Activated CD4-positive, alpha-beta T cell treated with anti-CD3 and anti-CD28 coated beads, Interleukin-2, Interleukin-4, amounts not matched to agents 100 ng/mL and 50 ng/mL, durations not matched to agents 16 hours and 8 hours (primary cell): ENCODE measurements at regions not wholly inside any gene's neighbourhood (a gene's known extent, or its start where the extent isn't known, plus 50 kb on each side); places are given as distances from the start of the nearest gene placed in this dataset.
"Not testable (repeated sequence)": the region's sequence is repeated elsewhere in the genome, so short reads cannot be mapped to it uniquely, and the experiment has no call there.

Source experiments
- DNase-seq: peaks from one replicate; pipeline ENCODE4 v3.0.0-alpha.2; 2020; ENCODE audit warnings: low spot score

DNA sequence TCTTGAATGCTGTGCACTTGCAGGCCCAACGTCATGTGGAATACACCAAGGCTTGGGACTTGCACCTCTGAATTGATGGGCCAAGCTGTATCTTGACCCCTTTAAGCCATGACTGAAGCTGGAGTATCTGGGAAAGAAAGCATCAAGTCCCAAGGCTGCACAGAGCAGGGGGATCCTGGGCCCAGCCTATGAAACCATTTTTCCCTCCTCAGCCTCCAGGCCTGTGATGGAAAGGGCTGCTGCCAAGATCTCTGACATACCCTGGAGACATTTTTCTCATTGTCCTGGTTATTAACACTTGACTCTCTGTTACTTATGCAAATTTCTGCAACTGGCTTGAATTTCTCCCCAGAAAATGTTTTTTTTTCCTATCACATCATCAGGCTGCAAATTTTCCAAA is 174.0 kb upstream of the SNX2 start:
- no peak for DNase-seq

DNA sequence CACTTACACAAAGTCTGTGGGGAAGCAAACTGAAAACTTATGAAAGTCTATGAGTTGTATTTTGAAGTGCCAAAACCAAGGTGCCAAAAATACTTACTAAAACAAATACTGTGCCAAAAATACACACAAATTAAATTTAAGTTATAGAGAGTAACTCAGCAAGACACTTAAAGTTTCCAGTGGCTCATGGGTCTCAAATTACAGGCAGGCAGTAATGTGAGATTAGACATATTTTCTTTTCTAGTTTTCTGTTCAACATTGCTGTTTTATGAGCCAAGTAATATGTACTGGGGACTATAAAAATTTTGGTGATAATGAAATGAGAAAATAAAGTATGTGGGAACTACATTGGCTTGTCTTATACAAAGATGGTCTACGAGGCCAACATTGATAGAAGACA is 172.2 kb upstream of the SNX2 start:
- no peak for DNase-seq

DNA sequence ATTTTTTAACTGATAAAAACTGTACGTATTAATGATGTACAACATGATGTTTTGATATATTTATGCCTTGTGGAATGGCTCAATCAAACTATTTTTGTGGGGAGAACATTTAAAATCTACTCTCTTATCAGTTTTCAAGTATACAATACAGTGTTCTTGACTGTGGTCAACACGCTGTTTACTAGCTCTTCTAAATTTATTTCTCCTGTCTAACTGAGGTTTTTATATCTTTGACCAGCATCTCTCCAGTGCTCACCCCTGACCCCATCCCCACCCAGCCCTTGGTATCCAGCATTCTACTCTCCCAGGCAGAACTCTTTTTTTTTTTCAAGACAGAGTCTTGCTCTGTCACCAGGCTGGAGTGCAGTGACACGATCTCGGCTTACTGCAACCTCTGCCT is 169.6 kb upstream of the SNX2 start:
- DNase-seq = no peak

DNA sequence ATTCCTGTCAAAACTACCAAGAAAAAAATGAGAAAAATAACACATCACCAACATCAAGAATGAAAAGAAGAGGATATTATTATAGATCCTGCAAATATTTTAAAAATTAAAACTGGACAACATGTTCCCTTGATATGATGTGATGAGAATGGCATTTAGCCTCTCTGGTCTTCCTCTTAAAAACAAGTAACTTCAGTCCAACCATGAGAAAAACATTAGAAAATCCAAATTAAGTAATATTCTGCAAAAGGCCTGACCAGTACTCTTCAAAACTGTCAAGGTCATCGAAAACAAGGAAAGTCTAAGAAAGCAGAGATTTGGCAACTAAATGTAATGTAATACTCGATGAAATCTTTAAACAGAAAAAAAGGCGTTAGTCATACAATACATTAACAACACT is 167.1 kb upstream of the SNX2 start:
- DNase-seq = no peak

DNA sequence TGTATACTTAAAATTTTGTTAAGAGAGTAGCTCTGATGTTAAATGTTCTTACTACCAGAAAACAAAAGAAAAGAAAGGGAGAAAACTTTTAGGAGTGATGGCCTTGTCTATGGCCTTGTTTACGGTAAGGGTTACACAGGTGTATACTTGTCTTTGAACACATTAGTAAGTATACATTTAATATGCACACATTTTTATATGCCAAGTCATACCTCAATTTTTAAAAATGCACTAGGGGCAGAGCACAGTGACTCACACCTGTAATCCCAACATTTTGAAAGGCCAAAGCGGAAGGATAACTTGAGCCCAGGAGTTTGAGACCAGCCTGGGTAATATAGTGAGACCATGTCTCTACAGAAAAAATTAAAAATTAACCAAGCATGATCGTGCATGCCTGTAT is 166.7 kb upstream of the SNX2 start:
- DNase-seq = no peak

DNA sequence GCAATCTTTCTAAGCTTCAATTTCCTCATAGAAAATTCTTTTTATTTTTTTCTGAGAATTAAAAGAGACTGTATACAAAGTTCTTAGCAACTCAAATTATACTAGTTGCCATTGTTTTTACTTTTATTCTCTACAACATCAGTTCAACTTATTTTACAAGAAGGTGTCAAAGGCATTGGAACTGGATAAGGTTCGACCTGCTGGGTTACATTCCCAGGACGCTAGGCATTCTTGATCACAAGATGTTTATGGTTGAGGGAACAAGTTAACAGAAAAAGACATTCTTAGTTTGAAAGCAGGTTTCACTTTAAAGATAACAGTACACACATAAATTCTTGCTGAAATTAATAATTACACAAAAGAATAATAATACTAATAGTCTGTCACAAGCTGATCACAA is 163.5 kb upstream of the SNX2 start:
- DNase-seq = no peak

DNA sequence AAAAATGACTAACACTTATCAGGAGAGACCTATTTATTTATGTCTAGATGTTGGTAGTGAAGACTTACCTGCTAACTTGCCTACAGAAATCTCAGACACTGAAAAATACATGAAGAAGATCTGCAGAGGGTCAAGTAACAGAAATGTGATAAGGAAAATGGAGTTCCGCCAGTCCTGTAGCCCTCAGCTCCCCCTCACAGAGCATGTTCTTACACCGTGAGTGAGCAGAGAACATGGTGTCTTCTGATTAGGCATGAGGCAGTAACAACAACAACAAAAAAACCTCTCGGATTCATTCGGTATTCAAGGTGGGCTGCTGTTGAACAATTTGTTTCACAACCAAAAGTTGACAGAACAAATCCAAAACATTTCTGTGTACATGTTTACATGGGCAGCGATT is 162.0 kb upstream of the SNX2 start:
- DNase-seq = no peak

DNA sequence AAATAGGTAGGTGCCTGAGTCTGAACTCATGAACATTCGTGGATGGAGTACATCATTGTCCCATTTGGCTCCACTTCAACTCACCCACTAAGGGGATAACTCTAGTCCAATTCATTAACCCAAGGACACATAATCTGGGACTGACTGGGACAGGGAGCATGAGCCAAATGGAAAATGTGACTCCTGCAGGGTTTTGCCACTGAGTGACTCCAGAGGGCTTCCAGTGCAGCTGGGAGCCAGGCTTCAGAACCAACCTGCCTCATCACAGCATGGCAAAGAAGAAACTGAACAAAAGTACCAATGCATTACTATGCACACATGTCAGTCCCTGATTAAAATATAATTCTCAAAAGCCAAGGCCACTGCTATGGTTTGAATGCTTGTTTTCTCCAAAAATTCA is 159.7 kb upstream of the SNX2 start:
- no peak for DNase-seq

DNA sequence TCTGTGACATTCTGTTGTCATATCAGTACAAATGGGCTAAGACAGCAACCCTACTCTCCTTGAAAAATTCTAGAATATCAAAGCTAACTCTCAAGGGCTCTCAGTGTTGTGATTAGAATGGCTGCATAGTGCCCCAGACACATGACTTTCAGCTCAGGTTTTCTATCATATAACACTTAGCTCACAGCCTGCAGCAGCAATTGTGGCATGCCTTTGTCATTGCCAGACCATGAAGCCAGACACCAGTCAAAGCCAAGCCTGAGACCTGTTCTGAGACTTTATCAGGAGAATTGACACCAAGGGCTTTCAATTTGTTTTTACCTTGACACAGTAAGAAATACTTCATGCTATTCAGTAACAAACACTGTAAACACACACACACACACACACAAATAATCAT is 159.0 kb upstream of the SNX2 start:
- DNase-seq = no peak

DNA sequence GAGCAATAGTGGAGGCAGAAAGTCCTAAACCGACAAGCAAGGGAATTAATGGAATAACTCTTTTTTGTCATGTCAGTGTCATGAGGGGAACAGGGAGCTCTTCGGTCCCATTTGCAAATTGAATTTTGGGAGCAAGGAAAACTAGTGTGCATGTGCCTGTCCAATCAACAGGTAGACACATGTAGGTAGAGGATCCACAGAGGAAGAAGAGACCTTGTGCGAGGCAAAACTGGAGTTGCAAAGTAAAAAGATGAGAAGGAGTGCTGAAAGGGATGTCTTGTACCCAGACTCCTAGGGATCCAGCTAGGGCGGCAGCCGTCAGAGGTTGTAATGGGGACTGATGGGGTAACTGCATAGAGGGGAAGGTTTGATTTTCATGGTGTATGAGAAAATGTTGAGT is 156.8 kb upstream of the SNX2 start:
- DNase-seq = not testable (repeated sequence)

DNA sequence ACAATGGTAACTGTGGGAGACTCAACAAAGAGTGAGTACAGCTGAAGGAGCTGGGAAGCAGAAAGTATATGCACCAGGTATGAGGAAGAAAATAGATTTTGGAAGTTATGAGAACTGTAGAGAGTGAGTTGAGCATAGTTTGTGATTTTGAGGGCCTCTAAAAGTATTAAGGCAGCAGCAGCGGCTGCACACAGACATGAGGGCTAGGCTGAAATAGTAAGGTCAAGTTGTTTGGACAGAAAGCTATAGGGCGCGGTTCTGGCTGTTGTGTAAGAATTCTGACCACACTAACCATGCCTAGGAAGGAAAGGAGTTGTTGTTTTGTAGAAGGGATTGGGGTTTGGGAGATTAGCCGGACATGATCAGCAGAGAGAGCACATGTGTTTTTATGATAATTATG is 154.1 kb upstream of the SNX2 start:
- DNase-seq = not testable (repeated sequence)

DNA sequence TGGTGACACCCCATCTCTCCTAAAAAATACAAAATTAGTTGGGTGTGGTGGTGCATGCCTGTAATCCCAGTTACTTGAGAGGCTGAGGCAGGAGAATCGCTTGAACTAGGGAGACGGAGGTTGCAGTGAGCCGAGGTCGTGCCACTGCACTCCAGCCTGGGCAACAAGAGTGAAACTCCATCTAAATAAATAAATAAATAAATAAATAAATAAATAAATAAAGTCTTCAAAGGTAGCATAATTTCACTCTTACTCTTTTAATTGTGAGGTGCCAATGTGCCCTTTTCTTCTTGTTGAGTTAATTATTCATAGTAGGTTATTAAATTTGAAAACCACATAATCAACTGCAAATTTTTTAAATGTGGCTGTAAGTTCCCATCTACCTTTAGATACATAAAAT is 146.2 kb upstream of the SNX2 start:
- DNase-seq = not testable (repeated sequence)

DNA sequence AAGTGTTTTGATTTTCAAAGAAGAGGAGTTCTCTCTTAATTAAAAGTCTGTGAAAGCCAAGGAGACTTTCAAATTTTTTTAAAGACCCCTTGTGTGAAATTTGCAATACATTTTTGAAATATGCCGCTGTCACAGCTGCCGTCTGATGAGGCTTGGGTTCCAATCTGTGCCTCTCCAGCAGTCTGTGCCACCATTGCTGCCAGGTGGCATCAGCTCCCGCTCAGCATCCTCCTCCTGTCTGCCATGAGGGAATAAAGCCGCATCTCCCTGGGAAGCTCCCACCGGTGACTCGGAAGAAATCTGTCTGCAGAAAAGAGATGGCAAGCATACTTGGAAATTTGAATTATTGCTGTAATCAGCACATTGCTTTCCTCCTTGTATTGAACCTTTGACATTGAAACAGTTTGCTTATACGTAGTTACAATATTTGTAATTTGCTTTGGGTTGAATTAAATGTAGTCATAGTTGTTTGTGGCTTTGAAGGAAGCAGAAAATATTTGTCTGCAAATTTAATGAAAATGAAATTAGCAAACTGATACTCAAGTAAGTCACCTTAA is 145.7 kb upstream of the SNX2 start:
- no peak for DNase-seq

DNA sequence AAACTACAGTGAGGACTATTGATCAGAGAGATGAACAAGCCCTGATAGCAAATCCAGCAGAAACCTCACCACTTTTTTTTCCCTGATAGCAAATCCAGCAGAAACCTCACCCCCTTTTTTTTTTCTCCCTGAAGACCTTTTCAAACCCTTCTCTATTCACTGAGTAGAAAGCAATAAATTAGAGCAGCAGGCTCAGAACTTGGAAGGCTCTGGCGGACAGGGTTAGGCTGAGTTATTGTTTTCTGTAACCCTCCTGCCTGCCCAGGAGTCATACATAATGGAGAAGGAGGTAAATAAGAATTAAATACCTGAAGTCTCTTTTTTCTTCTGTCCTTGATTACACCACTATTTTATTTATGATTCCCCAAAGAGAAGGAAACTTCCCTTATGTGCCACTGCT is 136.3 kb upstream of the SNX2 start:
- DNase-seq = no peak

DNA sequence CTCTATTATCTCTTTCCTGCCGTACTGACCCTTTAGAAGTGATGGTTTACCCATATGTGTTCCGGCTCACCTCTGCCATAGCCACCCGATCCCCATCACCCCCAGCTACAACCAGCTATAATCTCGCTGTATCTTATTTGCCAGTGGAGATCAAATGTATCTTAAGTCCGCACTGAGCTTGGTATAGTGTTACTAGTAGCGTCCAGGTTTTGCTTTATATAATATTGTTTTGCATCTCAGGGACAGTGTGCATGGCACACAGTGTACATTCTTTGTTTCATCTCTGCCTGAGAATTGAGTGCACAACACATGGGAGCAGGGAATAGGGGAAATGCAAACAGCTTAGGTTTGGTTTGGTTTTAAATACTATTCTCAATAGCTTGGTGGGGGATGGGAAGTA is 135.8 kb upstream of the SNX2 start:
- no peak for DNase-seq

DNA sequence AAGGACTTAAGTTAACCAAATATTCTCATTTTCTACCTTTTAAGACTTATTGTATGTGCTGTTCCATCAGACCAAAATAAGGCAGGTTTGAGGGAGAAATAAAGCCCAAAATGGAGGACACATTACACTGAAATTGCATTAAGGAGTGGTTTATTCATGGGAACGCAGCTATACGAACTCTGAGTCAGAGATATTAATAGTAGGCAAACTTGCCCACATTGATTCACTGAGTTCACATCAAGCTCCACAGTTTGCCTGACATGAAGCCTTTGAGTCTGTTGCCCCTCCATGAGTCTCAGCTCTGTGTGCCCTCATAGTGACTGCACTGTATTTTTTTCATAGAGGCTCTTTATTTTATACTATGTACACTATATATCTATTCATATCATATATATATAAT is 135.0 kb upstream of the SNX2 start:
- DNase-seq = no peak

DNA sequence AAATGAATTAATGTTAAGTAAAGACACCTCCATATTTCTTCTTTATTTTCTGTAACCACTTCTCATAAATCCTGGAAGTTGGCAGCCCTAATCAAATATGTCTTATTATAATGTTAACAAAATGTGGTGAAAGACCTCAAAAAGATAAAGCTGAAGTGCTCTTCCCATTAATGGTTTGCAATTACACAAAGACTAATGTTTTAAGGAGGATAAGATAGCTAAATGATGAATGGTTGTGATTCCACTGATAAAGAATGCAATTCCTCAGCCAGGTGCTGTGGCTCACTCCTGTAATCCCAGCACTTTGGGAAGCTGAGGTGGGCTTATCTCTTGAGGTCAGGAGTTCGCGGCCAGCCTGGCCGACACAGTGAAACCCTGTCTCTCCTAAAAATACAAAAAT is 125.8 kb upstream of the SNX2 start:
- DNase-seq = no peak

DNA sequence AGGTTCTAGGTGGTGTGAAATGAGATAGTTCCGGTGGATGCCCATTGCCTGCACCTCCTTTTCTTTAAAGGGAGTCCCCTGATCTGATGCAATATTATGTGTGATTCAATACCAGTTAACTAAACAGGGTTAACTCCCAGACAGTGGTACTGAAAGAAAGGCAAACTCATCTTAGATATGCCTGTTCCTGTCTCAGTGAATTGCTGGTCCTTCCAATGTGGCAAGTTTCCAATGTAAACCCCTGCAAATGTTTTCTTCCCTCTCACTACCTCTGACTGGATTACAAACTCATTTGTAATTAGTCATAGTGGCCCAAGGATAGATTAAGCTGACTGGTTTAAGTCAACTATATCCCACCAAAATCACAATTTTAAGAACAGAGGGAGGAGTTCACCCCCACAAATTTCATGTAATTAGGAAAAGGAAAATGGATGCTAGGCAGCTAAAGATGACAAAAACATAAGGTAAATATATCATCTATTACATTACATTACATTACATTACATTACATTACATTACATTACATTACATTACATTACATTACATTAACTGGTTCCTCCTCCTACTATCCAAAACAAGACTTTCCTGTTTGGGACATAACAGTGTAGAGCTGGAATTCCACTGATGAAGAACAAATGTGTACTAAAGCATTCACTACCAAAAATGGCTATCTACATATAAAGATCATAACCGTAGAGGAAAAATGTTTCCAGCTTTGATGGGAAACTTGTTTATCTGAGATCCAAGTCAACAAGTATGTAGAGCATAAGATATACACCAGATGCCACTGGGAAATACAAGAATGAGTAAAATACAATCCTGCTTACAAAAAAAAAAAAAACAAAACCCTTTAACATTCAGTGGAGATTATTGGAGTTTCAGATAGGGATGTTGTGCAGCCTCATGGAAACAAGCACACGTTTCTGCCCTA is 121.5 kb upstream of the SNX2 start:
- DNase-seq = no peak

DNA sequence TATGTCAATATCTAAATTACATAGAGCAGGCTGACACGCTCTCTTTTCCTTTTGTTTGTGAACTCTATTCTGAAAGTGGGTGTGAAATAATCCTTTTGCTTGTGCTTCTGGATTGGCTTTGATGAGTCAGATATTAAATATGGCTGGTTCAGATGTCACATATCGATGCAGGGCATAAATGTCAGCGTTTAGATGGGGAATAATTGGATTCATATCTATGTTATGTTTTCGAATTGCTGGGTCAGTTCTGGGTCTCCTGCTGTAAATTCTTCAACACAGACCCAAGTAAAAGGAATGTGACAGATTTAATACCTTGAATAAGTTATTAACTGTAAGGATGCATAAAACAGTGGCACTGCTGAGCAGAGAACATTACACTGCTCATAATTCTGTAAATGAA is 118.7 kb upstream of the SNX2 start:
- DNase-seq = no peak

DNA sequence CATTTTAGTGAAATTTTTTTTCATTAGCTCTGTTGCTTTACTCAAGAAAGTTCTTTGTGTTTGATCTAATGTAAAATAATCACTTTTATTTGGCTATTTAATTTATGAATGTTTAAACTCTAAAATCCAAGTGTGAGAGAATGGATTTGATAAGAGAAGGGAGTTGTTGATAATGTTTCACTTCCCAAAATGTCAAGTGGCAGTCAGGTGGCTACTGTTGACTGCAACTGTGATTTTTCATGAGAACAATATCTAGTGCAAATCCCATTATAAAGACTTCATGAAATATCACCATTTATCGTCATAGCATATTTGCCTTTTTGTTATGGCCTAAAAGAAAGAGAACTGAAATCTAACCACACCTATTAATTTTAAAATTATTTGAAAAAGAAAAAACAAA is 118.3 kb upstream of the SNX2 start:
- DNase-seq = no peak

DNA sequence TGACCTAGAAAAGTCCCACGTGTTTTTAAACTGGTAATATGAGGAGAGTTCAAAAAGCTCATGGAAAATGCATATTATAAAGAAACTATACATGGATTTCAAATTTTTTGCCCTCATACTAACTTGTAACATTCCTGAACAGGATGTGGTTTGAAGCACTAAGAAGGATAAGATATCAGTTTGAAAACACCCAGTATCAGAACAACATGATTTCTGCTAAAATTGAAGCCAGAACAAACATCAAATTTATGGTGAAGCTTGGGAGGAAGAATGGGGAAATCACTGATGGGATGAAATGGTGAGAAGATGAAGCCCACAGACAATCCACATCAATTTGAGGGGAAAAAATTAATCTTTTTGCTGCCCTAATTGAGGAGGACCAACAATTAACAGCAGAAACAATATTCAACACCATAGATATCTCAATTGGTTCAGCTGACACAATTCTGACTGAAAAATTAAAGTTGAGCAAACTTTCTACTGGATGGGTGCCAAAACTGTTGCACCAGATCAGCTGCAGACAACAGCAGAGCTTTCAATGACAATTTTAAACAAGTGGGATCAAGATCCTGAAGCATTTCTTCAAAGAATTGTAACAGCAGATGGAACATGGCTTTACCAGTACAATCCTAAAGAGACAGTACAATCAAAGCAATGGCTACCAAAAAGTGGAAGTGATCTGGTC is 113.2 kb upstream of the SNX2 start:
- no peak for DNase-seq

DNA sequence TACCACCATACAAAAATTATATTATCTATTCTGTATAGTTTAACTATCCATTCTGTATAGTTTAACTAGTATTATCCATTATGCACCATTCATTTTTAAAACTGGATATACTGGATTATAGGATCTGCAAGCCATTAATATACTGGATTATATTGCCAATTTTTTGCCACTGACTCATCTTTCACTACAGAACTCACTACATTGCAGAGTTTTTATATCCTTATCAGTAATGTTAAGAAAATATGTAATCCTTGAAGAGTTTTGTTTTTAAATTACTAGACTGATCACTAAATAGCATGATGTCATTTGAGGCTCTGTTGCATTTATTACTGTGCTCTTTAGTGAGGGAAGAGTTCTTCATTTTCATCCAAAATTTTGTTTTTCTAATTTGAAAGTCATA is 109.8 kb upstream of the SNX2 start:
- no peak for DNase-seq

DNA sequence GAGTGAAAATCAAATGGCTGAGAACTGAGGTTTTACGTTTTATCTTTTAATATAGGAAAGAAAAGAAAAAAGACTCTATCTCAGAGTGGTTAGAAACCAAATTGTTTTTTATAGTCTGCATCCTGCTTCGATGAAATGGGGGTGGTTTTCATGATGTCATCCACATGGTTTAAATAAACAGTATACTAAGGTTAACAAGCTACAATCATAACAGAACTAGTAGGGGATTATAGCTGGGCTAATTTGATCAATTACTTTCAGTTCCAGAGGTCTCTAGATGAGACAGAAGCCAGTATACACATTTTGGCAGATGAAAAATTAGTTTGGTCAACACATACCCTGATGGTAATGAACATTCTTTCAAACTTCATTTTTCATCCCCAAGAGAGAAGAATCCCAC is 106.3 kb upstream of the SNX2 start:
- no peak for DNase-seq
